ENCODE measurements at regions not wholly inside any gene's neighbourhood (a gene's known extent, or its start where the extent isn't known, plus 50 kb on each side); places are given as distances from the start of the nearest gene placed in this dataset.

DNA sequence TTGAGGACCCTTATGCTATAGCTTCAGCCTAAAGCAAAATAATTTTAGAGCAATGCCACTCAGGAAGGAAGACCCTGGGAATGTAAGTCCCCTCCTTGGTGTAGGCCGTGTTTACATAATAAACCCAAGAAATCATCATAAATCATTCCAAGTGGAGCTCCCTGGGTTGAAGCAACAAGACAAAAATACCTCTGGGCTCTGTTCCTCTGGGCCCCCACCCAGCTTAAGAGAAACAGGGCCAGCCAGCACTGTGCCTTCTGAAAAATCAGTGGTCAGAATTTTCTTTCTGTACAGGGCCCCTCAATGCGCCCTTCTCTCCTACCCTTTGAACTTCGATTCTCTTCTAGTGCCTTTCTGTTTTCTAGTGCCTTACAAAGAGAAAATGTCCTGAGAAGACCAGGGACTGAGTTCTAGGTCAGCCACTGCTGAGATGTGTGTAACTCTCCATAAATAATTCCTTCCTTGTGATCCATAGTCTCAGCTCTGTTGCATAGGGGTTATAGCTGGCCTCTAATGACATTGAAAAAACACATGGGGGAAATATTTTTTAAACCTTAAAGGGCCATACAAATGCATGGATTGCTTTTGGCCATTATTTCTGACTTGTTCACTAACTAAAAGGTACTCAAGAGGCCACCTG, 101.0 kb downstream of the ADRB2 start:
- peaks cover 18% of the 10 kb centered on the region for H3K27me3 Mint-ChIP-seq (ENCODE audit: insufficient read depth)
- Histone ChIP-seq H3K27me3 (ENCODE audit: control insufficient read depth, insufficient read depth, low read length, poor library complexity, severe bottlenecking) (no peaks in the 10 kb centered on the region), H3K4me1 (ENCODE audit: control insufficient read depth, insufficient read depth, low read length) (no peaks in the 10 kb centered on the region), H3K27ac (ENCODE audit: low read depth, low read length) (no peak overlapping the region), H3K9ac (ENCODE audit: extremely low read depth, low read length, poor library complexity, severe bottlenecking) (no peak overlapping the region), H3K9me3 (ENCODE audit: control insufficient read depth, low read length) (peaks cover 20% of the 10 kb centered on the region), H3K4me3 (ENCODE audit: low read length) (no peak overlapping the region), H3K36me3 (ENCODE audit: control insufficient read depth, insufficient read depth, low read length) (no peaks in the 10 kb centered on the region)
- no peak overlapping the region for H3K4me3 Mint-ChIP-seq
- peak; percentile 7 for DNase-seq
- TF ChIP-seq, protein P1, sequence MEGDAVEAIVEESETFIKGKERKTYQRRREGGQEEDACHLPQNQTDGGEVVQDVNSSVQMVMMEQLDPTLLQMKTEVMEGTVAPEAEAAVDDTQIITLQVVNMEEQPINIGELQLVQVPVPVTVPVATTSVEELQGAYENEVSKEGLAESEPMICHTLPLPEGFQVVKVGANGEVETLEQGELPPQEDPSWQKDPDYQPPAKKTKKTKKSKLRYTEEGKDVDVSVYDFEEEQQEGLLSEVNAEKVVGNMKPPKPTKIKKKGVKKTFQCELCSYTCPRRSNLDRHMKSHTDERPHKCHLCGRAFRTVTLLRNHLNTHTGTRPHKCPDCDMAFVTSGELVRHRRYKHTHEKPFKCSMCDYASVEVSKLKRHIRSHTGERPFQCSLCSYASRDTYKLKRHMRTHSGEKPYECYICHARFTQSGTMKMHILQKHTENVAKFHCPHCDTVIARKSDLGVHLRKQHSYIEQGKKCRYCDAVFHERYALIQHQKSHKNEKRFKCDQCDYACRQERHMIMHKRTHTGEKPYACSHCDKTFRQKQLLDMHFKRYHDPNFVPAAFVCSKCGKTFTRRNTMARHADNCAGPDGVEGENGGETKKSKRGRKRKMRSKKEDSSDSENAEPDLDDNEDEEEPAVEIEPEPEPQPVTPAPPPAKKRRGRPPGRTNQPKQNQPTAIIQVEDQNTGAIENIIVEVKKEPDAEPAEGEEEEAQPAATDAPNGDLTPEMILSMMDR (conservative IDR thresholded peaks at IDR 0.05): no peak
- WGBS, 2 experiments (ENCODE audit: insufficient coverage in 1 of 2, insufficient read length in 1 of 2): 96 to 100% methylated on average over 1 to 3 of the region's 3 CpGs
- no peak overlapping the region for H3K27ac Mint-ChIP-seq
- no peaks in the 10 kb centered on the region for H3K9me3 Mint-ChIP-seq
- peaks cover 2% of the 10 kb centered on the region for H3K4me1 Mint-ChIP-seq
- H3K36me3 Mint-ChIP-seq (ENCODE audit: low read depth): no peaks in the 10 kb centered on the region

DNA sequence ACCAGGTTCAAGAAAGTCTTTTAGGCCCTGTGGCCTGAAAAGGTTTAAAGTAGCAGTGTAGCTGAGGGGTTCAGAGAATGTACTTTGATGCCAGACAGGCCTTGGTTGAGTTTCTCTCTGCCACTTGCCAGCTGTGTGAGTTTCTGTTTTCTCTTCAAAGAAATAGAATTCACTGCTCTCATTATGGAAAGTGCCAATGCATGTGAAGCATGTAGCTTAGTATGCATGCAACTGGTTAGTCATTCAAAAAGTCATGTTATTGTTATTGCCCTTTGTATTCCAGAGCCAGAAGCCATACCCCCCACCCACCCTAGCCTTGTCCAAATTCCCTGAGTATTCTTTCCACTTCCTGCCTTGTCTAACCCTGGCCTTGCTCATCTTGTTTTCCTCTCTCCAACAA, 101.7 kb downstream of the ADRB2 start:
- TF ChIP-seq, protein P1 (conservative IDR thresholded peaks at IDR 0.05): no peak
- Histone ChIP-seq H3K9ac (ENCODE audit: extremely low read depth, low read length, poor library complexity, severe bottlenecking) (no peak overlapping the region), H3K27ac (ENCODE audit: low read depth, low read length) (peak overlapping the region; percentile 53), H3K36me3 (ENCODE audit: control insufficient read depth, insufficient read depth, low read length) (no peaks in the 10 kb centered on the region), H3K4me1 (ENCODE audit: control insufficient read depth, insufficient read depth, low read length) (no peaks in the 10 kb centered on the region), H3K9me3 (ENCODE audit: control insufficient read depth, low read length) (peaks cover 19% of the 10 kb centered on the region), H3K4me3 (ENCODE audit: low read length) (no peak overlapping the region), H3K27me3 (ENCODE audit: control insufficient read depth, insufficient read depth, low read length, poor library complexity, severe bottlenecking) (no peaks in the 10 kb centered on the region)
- Mint-ChIP-seq H3K4me1 (peaks cover 2% of the 10 kb centered on the region), H3K9me3 (no peaks in the 10 kb centered on the region), H3K27ac (no peak overlapping the region), H3K4me3 (no peak overlapping the region), H3K27me3 (ENCODE audit: insufficient read depth) (peaks cover 13% of the 10 kb centered on the region), H3K36me3 (ENCODE audit: low read depth) (no peaks in the 10 kb centered on the region)
- peak; percentile 13 for DNase-seq

DNA sequence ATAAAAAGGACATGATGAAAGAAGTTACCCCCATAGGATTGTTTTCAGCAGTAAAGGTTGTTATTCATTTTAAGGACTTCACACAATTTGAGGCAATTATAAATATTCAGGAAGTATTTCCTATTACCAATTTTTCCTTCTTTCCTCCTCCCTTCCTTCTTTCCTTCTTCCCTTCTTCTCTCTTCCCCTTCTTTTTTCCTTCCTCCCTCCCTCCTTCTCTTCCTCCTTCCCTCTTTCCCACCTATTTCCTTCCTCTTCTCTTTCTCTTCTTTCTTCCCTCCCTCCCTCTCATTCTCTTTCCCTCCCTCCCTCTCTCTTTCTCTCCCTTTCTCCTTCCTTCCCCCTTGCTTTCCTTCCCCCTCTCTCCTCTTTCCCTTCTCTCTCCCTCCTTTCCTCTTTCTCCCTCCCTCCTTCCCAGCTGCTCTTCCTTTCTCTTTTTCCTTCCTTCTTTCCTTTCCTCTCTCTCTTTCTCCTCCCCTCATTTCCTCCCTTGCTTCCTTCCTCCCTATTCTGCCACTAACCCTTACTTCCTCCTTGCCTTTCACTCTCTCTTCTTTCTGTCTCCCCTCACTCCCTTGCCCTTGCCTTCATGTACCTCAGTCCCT, 105.1 kb downstream of the ADRB2 start:
- H3K27ac ChIP-seq (ENCODE audit: low read depth, low read length): no peak overlapping the region
- H3K9ac ChIP-seq (ENCODE audit: extremely low read depth, low read length, poor library complexity, severe bottlenecking): no peak overlapping the region
- H3K27me3 Mint-ChIP-seq (ENCODE audit: insufficient read depth): peaks cover 8% of the 10 kb centered on the region
- H3K36me3 Mint-ChIP-seq (ENCODE audit: low read depth): no peaks in the 10 kb centered on the region
- H3K4me1 ChIP-seq (ENCODE audit: control insufficient read depth, insufficient read depth, low read length): no peaks in the 10 kb centered on the region
- H3K4me3 ChIP-seq (ENCODE audit: low read length): no peak overlapping the region
- H3K36me3 ChIP-seq (ENCODE audit: control insufficient read depth, insufficient read depth, low read length): no peaks in the 10 kb centered on the region
- H3K4me3 Mint-ChIP-seq: no peak overlapping the region
- H3K27me3 ChIP-seq (ENCODE audit: control insufficient read depth, insufficient read depth, low read length, poor library complexity, severe bottlenecking): peaks cover 5% of the 10 kb centered on the region
- peaks cover 2% of the 10 kb centered on the region for H3K4me1 Mint-ChIP-seq
- no peak for DNase-seq
- H3K9me3 Mint-ChIP-seq: no peaks in the 10 kb centered on the region
- H3K9me3 ChIP-seq (ENCODE audit: control insufficient read depth, low read length): no peaks in the 10 kb centered on the region
- TF ChIP-seq, protein P1 (conservative IDR thresholded peaks at IDR 0.05): no peak
- no peak overlapping the region for H3K27ac Mint-ChIP-seq
